Endothelial cell (in vitro differentiated cells): ENCODE measurements at regions not wholly inside any gene's neighbourhood (a gene's known extent, or its start where the extent isn't known, plus 50 kb on each side); places are given as distances from the start of the nearest gene placed in this dataset.

Experiments
- DNase-seq: peaks from one replicate; pipeline ENCODE4 v3.0.0; 2021; ENCODE audit warnings: low spot score
- H3K27ac Mint-ChIP-seq: one replicate; pipeline ENCODE4 v1.8.0; 2021; ENCODE audit warnings: mixed read lengths, inconsistent platforms; ENCODE audit not compliant: unreplicated experiment
- H3K27me3 Mint-ChIP-seq: one replicate; pipeline ENCODE4 v1.8.0; 2021; ENCODE audit warnings: mild to moderate bottlenecking, moderate library complexity, mixed read lengths, inconsistent platforms; ENCODE audit not compliant: unreplicated experiment
- H3K36me3 Mint-ChIP-seq: one replicate; pipeline ENCODE4 v1.8.0; 2021; ENCODE audit warnings: mild to moderate bottlenecking, low read depth, mixed read lengths, inconsistent platforms; ENCODE audit not compliant: unreplicated experiment
- H3K4me1 Mint-ChIP-seq: one replicate; pipeline ENCODE4 v1.8.0; 2021; ENCODE audit warnings: mild to moderate bottlenecking, mixed read lengths, inconsistent platforms; ENCODE audit not compliant: unreplicated experiment
- H3K4me3 Mint-ChIP-seq: one replicate; pipeline ENCODE4 v1.8.0; 2021; ENCODE audit warnings: mild to moderate bottlenecking, mixed read lengths, inconsistent platforms; ENCODE audit not compliant: unreplicated experiment
- H3K9me3 Mint-ChIP-seq: one replicate; pipeline ENCODE4 v1.8.0; 2021; ENCODE audit warnings: mixed read lengths, inconsistent platforms; ENCODE audit not compliant: unreplicated experiment
- TF ChIP-seq, protein P1 (sequence below): fragments of 200-600 bp; sonication (generic); IDR thresholded peaks from one replicate; pipeline ENCODE4 v1.5.0; 2021; ENCODE audit warnings: antibody characterized with exemption; ENCODE audit not compliant: unreplicated experiment

DNA sequence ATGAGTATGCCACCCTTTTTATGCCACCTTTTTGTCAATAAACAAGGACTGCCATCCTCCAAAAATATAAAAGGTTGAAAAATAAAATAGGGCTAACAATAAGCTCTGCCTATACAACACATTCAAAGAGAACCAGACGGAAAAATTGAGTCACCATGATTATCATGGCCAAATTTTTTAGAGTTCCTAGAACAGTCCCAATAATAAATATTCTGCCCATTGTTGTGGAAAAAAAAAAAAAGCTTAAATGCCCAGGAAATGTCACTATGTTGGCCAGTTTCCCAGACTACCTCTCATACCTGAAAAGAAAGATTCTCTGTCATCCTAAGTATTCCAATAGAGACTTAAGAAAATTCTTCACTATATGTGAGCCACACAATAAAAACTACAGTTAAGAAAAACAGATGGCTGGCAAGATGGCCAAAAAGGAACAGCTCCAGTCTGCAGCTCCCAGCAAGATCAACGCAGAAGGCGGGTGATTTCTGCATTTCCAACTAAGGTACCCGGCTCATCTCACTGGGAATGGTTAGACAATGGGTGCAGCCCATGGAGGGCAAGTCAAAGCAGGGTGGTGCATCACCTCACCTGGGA, 149.0 kb downstream of the TMEM161B start:
- Mint-ChIP-seq H3K4me3 (no peak overlapping the region), H3K27me3 (peaks cover 3% of the 10 kb centered on the region), H3K36me3 (no peaks in the 10 kb centered on the region), H3K4me1 (no peaks in the 10 kb centered on the region), H3K27ac (no peak overlapping the region), H3K9me3 (no peaks in the 10 kb centered on the region)
- no peak for DNase-seq
- TF ChIP-seq, protein P1, sequence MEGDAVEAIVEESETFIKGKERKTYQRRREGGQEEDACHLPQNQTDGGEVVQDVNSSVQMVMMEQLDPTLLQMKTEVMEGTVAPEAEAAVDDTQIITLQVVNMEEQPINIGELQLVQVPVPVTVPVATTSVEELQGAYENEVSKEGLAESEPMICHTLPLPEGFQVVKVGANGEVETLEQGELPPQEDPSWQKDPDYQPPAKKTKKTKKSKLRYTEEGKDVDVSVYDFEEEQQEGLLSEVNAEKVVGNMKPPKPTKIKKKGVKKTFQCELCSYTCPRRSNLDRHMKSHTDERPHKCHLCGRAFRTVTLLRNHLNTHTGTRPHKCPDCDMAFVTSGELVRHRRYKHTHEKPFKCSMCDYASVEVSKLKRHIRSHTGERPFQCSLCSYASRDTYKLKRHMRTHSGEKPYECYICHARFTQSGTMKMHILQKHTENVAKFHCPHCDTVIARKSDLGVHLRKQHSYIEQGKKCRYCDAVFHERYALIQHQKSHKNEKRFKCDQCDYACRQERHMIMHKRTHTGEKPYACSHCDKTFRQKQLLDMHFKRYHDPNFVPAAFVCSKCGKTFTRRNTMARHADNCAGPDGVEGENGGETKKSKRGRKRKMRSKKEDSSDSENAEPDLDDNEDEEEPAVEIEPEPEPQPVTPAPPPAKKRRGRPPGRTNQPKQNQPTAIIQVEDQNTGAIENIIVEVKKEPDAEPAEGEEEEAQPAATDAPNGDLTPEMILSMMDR: no peak

DNA sequence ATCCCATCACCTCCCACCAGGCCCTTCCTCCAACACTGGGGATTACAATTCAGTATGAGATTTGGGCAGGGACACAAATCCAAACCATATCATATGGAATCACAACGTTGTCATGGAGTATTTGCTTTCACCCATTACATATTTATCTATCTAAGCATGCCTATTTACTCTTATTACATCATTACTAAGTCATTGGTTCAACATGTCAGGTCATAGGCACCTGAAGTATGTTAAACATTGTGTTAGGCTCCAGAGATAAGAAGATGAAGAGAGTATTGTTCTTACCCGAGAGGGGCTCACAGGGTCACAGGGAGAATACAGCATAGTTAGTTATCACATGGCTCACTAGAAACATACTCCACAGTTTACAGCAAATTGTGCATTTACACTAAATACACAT, 150.5 kb downstream of the TMEM161B start:
- H3K9me3 Mint-ChIP-seq: no peaks in the 10 kb centered on the region
- no peak overlapping the region for H3K4me3 Mint-ChIP-seq
- H3K27ac Mint-ChIP-seq: no peak overlapping the region
- no peaks in the 10 kb centered on the region for H3K36me3 Mint-ChIP-seq
- no peaks in the 10 kb centered on the region for H3K4me1 Mint-ChIP-seq
- TF ChIP-seq, protein P1: no peak
- DNase-seq: no peak
- no peaks in the 10 kb centered on the region for H3K27me3 Mint-ChIP-seq

DNA sequence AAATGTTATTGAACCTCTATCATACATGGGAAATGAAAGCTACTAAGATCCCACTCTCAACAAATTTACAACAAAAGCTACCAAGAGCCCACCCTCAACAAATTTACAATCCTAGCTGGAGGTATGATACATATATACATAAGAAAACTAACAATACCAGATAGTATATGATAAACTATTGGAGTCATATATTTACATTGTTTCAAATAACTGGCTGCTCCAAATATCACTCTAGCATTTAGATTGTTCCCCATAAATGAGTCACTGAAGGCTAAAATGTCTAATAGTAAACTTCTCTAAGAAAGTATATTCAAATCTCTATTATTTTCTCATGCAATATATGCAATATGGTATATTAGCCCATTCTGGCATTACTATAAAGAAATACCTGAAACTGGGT, 151.1 kb downstream of the TMEM161B start:
- TF ChIP-seq, protein P1: no peak
- no peaks in the 10 kb centered on the region for H3K36me3 Mint-ChIP-seq
- no peaks in the 10 kb centered on the region for H3K27me3 Mint-ChIP-seq
- H3K4me1 Mint-ChIP-seq: no peaks in the 10 kb centered on the region
- no peaks in the 10 kb centered on the region for H3K9me3 Mint-ChIP-seq
- no peak overlapping the region for H3K27ac Mint-ChIP-seq
- no peak for DNase-seq
- H3K4me3 Mint-ChIP-seq: no peak overlapping the region

DNA sequence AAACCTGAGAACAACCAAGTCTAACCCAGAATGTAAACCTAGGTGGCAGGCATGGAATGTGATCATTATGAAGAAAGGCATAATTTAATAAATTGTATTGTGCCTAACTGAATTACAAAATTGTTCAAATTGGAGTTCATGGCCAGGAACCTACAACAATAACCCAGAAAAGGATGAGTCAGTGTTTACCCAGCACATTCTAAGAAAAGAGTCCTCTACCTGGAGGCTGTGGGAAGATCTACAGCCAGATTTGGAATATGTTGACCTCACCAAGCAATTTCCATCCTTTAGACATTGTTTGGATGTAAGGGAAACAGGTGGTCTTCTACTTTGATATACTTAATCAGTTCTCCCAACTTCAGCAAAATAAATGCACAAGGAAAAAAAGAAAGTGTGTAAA, 152.2 kb downstream of the TMEM161B start:
- H3K27ac Mint-ChIP-seq: no peak overlapping the region
- H3K4me1 Mint-ChIP-seq: no peaks in the 10 kb centered on the region
- H3K36me3 Mint-ChIP-seq: no peaks in the 10 kb centered on the region
- no peaks in the 10 kb centered on the region for H3K9me3 Mint-ChIP-seq
- TF ChIP-seq, protein P1: no peak
- H3K4me3 Mint-ChIP-seq: no peak overlapping the region
- no peaks in the 10 kb centered on the region for H3K27me3 Mint-ChIP-seq
- no peak for DNase-seq

DNA sequence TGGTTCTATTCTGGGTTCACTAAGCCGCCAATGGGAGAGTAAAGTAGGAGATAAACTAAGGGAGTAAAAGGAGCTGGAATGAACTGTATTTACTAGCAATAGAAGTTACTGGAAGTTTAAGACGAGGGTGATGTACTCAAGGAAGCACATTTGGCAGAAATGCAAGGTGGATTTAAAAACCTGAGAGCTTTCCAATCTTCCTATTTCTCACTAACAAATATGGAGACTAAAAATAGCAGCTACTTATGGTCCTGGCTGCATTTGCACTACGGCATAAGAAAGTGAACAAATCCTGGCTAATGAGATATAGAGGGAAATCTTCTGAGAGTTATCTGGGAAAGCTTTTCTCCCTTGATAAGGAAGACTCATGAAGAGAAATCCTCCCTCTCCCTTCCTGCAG, 153.4 kb downstream of the TMEM161B start:
- H3K4me3 Mint-ChIP-seq: no peak overlapping the region
- no peak overlapping the region for H3K27ac Mint-ChIP-seq
- TF ChIP-seq, protein P1: no peak
- no peaks in the 10 kb centered on the region for H3K4me1 Mint-ChIP-seq
- H3K9me3 Mint-ChIP-seq: no peaks in the 10 kb centered on the region
- H3K27me3 Mint-ChIP-seq: no peaks in the 10 kb centered on the region
- DNase-seq: no peak
- no peaks in the 10 kb centered on the region for H3K36me3 Mint-ChIP-seq
